Activated B cell treated with CpG ODN at 0.5 μM for 24 hours (primary cell): ENCODE measurements at regions not wholly inside any gene's neighbourhood (a gene's known extent, or its start where the extent isn't known, plus 50 kb on each side); places are given as distances from the start of the nearest gene placed in this dataset.

Experiments
- ATAC-seq: fragments of 200-7000 bp; cut with Tn5 transposase; one replicate; pipeline ENCODE4 v1.10.0; 2021; ENCODE audit warnings: low read depth, mild to moderate bottlenecking, moderate library complexity
- CTCF ChIA-PET: fragments of 350-600 bp; sonication (Branson Sonifier 250); formaldehyde crosslinking; loops from one replicate; lab custom pipeline; 2021; ENCODE audit warnings: antibody characterized with exemption; lab: Charles Lee
- POLR2A ChIA-PET: fragments of 350-600 bp; sonication (Branson Sonifier 250); formaldehyde crosslinking; loops from one replicate; lab custom pipeline; 2021; ENCODE audit warnings: antibody characterized with exemption; lab: Charles Lee
- DNase-seq: peaks from one replicate; pipeline ENCODE4 v3.0.0; 2022
- H3K27ac Mint-ChIP-seq: one replicate; pipeline ENCODE4 v1.8.0; 2020; ENCODE audit warnings: mixed read lengths
- H3K27me3 Mint-ChIP-seq: one replicate; pipeline ENCODE4 v1.8.0; 2021; ENCODE audit warnings: mixed read lengths
- H3K36me3 Mint-ChIP-seq: one replicate; pipeline ENCODE4 v1.8.0; 2021; ENCODE audit warnings: low read depth, mixed read lengths
- H3K4me1 Mint-ChIP-seq: one replicate; pipeline ENCODE4 v1.8.0; 2021; ENCODE audit warnings: mixed read lengths
- H3K4me3 Mint-ChIP-seq: one replicate; pipeline ENCODE4 v1.8.0; 2020; ENCODE audit warnings: mild to moderate bottlenecking, mixed read lengths
- H3K9me3 Mint-ChIP-seq: one replicate; pipeline ENCODE4 v1.8.0; 2020; ENCODE audit warnings: mixed read lengths
- intact Hi-C: fragments of 100-400 bp; cut with micrococcal nuclease; formaldehyde crosslinking; loops from one replicate; pipeline ENCODE4 v1.15.1; 2024
- TF ChIP-seq, protein P1 (sequence below): fragments of 200-600 bp; IDR thresholded peaks from one replicate; pipeline ENCODE4 v1.8.0; 2022; ENCODE audit warnings: antibody characterized with exemption, mild to moderate bottlenecking

DNA sequence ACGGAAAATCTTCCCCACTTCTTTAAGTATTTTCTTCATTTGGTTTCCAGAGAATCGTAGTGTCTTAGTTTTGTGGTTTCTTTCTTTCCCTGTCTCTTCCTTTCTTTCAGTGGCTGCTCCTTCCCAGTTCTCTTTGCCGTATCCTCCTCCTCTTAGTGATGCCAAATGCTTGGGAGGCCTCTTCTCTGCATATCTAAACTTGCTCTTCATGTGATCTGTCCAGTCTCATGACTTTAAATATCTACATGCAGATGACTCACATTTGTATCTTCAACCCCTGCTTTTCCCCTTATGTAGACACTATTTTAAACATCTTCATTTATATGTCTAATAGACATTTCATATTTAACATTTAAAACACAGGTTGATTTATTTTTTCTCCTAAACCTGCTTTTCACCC lies 149.2 kb downstream of the PTCSC3 start:
- no peak overlapping the region for H3K4me3 Mint-ChIP-seq
- POLR2A ChIA-PET: no interaction called here
- CTCF ChIA-PET: no interaction called here
- TF ChIP-seq, protein P1, sequence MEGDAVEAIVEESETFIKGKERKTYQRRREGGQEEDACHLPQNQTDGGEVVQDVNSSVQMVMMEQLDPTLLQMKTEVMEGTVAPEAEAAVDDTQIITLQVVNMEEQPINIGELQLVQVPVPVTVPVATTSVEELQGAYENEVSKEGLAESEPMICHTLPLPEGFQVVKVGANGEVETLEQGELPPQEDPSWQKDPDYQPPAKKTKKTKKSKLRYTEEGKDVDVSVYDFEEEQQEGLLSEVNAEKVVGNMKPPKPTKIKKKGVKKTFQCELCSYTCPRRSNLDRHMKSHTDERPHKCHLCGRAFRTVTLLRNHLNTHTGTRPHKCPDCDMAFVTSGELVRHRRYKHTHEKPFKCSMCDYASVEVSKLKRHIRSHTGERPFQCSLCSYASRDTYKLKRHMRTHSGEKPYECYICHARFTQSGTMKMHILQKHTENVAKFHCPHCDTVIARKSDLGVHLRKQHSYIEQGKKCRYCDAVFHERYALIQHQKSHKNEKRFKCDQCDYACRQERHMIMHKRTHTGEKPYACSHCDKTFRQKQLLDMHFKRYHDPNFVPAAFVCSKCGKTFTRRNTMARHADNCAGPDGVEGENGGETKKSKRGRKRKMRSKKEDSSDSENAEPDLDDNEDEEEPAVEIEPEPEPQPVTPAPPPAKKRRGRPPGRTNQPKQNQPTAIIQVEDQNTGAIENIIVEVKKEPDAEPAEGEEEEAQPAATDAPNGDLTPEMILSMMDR: no peak
- no peaks in the 10 kb centered on the region for H3K4me1 Mint-ChIP-seq
- H3K27ac Mint-ChIP-seq: no peak overlapping the region
- no peaks in the 10 kb centered on the region for H3K36me3 Mint-ChIP-seq
- H3K27me3 Mint-ChIP-seq: peaks cover 7% of the 10 kb centered on the region
- no peak for ATAC-seq
- H3K9me3 Mint-ChIP-seq: no peaks in the 10 kb centered on the region
- DNase-seq: no peak
- intact Hi-C loops: no loop called here

DNA sequence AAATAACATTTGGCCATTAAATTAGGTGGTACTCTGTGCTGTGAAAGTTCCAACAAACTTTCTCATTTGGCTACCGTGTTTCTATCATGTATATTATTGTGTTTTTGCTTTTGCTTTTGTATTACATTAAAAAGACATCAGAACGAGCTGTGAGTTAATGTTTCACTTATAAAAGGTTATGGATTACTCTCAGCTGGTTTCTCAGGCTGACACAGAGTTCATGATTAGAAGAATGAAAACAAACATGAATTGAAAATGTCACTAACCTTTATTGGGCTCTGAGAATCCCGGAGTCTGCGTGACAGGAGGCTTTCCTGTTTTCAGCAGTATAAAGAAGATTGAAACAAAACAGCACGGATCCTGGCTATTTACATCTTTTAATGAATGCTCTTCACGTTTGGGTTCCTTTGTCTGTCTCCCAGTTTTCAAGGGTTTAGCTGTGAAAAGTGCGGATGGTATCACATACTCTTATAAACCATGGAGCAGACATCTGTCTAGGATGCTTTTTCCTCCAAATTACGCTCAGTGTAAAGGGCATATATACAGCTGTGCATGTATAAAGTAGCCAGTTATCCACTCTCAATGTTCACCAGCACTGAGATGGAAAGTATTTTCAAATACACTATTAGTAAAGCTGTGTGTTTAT lies 153.6 kb downstream of the PTCSC3 start:
- H3K9me3 Mint-ChIP-seq: no peaks in the 10 kb centered on the region
- ATAC-seq: no peak
- H3K36me3 Mint-ChIP-seq: no peaks in the 10 kb centered on the region
- no peak for DNase-seq
- ChIA-PET CTCF (no interaction called here), POLR2A (no interaction called here)
- TF ChIP-seq, protein P1: no peak
- H3K27me3 Mint-ChIP-seq: peaks cover 4% of the 10 kb centered on the region
- intact Hi-C loops: no loop called here
- H3K4me1 Mint-ChIP-seq: no peaks in the 10 kb centered on the region
- H3K27ac Mint-ChIP-seq: no peak overlapping the region
- H3K4me3 Mint-ChIP-seq: no peak overlapping the region

DNA sequence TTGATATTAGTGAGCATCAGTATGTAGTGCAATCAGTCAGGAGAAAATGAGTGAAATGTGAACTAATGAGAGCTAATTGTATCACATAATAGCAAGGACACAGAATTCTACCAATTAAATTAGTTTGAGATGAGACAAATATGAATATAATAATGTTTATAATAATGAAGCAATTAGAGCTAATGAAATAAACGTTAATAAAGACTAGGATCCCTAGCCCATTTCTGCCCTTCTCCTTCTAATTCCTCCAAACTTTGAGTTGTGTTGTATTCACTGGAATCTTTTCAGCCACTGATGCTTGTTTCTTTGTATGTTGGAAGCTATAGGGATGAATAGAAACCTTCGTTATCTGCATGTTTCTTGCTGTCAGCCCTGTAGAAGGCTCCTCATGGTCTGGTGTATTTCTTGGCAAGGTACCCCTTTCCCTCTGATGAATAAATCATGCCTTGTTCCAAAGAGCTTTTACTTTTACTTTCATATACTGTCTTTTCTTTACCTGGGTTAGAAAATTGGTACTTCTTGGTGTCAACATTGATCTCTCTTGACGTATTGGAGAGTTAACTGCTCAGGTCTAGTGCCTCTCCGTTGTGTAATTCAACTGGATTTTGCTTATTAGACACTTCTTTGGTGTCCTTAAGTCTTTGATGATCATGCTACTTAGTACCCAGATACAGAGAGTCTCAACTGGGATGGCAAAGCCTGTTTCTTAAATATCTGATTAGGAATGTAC lies 154.8 kb downstream of the PTCSC3 start:
- ChIA-PET CTCF (no interaction called here), POLR2A (no interaction called here)
- intact Hi-C loops: no loop called here
- no peak for DNase-seq
- Mint-ChIP-seq H3K36me3 (no peaks in the 10 kb centered on the region), H3K27ac (no peak overlapping the region), H3K4me1 (no peaks in the 10 kb centered on the region), H3K27me3 (peaks cover 4% of the 10 kb centered on the region), H3K9me3 (no peaks in the 10 kb centered on the region), H3K4me3 (no peak overlapping the region)
- ATAC-seq: no peak
- TF ChIP-seq, protein P1: no peak

DNA sequence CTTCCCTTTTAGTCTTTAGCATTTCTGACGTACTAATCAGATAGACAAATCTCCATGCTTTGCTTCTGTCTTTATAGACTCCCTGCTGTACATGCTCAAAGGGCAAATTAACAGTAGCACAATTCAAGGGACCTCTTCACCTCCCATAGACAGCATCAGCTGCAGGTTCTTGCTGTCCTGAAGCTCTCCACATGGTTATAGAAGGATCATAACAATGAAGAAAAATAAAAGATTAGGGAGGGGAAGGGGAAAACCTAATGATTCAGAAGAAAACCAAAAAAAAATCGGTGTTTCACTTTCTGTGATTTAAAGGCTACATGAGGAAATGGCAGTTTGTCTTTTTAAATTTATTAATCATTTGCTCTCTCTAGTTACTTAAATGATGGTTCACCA lies 155.5 kb downstream of the PTCSC3 start:
- TF ChIP-seq, protein P1: no peak
- H3K9me3 Mint-ChIP-seq: no peaks in the 10 kb centered on the region
- ChIA-PET POLR2A (no interaction called here), CTCF (no interaction called here)
- ATAC-seq (no peak), DNase-seq (no peak)
- intact Hi-C loops: no loop called here
- H3K27ac Mint-ChIP-seq: no peak overlapping the region
- H3K4me3 Mint-ChIP-seq: no peak overlapping the region
- H3K4me1 Mint-ChIP-seq: no peaks in the 10 kb centered on the region
- H3K36me3 Mint-ChIP-seq: no peaks in the 10 kb centered on the region
- peaks cover 4% of the 10 kb centered on the region for H3K27me3 Mint-ChIP-seq

DNA sequence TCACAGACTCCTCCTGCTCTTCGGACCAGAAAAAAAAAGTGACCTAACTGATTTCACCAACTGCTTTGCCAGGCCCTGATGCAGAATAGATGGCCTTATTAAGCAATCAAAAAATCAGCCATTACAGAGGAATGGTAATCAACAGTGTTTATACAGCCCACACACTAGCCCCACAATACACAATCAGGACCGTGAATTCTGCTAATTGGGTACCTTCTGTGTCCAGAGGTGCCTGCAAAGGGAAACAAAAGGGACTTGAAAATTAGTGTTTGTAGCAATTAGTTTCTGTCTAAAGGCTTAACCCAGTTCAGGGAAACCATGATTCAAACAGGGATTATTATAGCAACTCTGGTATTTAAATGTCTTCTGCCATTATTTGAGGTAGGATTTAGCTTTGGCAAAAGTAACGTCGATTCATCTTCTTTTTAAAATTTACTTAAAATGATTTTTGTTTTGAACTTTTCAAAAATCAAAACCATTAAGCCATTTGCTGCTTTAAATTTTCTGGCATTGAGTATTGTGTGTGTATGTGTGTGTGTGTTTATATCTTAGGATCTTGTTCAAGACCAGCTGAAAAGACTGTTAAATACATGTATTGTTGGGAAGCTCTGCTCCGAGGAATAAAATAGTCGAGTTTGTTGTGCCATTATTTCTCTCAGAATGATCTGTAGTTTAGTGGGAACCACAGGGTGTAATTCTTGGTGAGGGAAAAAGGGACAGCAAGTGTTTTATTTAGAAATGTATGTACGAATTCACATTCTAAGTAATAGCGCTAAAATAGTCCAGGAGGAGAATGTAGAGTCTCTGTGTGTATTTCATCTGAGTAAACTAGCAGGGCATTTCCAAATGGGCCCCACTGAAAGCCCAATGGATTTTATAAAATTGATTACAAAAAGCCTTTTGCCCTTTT lies 156.1 kb downstream of the PTCSC3 start:
- H3K27ac Mint-ChIP-seq: no peak overlapping the region
- ATAC-seq (no peak), DNase-seq (no peak)
- H3K36me3 Mint-ChIP-seq: no peaks in the 10 kb centered on the region
- TF ChIP-seq, protein P1: no peak
- H3K4me3 Mint-ChIP-seq: no peak overlapping the region
- no peaks in the 10 kb centered on the region for H3K4me1 Mint-ChIP-seq
- ChIA-PET CTCF (no interaction called here), POLR2A (no interaction called here)
- intact Hi-C loops: no loop called here
- peaks cover 4% of the 10 kb centered on the region for H3K27me3 Mint-ChIP-seq
- H3K9me3 Mint-ChIP-seq: no peaks in the 10 kb centered on the region
